ENCODE measurements at regions not wholly inside any gene's neighbourhood (a gene's known extent, or its start where the extent isn't known, plus 50 kb on each side); places are given as distances from the start of the nearest gene placed in this dataset.

DNA sequence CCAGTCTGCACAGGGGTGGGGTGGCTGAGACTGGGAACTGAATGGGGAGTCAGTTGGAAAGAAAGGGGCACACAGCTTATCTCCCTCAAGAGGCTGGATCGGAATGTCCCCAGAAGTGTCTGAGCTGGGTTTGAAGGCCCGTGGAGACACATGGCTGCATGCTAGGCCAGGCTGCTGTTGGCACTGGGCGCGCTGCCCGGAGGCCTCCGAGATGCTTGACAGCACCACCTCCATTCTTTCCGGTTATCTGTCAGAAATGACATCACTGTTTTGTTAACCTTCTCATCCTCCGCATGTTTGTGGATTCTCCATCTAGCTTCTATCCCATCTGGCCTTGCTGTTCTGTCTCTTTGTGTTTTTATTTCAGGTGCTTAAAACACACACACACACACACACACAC lies 85.5 kb downstream of the APIP start:
- H3K4me3 ChIP-seq (ENCODE audit: extremely low read depth in 1 of 4, insufficient read depth in 2 of 4, low read depth in 3 of 4, low read length in 4 of 4): no peak overlapping the region
- no peak overlapping the region for H3K18ac ChIP-seq (ENCODE audit: extremely low read depth, low read length)
- no peak overlapping the region for H2BK12ac ChIP-seq (ENCODE audit: low read depth, low read length)
- H3K23me2 ChIP-seq (ENCODE audit: low read depth, low read length): no peaks in the 10 kb centered on the region; the same call in 1 of the 2 replicates
- H3K4me1 ChIP-seq (replicated peaks in 1 of 4; ENCODE audit: control insufficient read depth in 3 of 4, insufficient read depth in 4 of 4, low read length in 3 of 4): peaks cover 0 to 3% (median 0%) of the 10 kb centered on the region in 4 experiments; a peak in 2 of 7 replicates
- no peak overlapping the region for H3K56ac ChIP-seq (replicated peaks; ENCODE audit: insufficient read length, low read depth, low read length)
- TF ChIP-seq CREB1 (IDR thresholded peaks at IDR 0.05) (no peak), CEBPB (IDR thresholded peaks at IDR 0.05; ENCODE audit: low read depth, low read length) (no peak), RNF2 (IDR thresholded peaks at IDR 0.05; ENCODE audit: borderline replicate concordance, low read depth, low read length, missing control alignments, poor library complexity, severe bottlenecking) (no peak), TAF7 (optimal IDR thresholded peaks at IDR 0.05; ENCODE audit: borderline replicate concordance, low read depth, low read length) (no peak), ATF3 (IDR thresholded peaks at IDR 0.05; ENCODE audit: insufficient read depth, low read depth, low read length) (no peak), ASH2L (IDR thresholded peaks at IDR 0.05; ENCODE audit: low read length) (no peak), RAD21 (IDR thresholded peaks at IDR 0.05 in 1 of 2, conservative IDR thresholded peaks at IDR 0.05 in 1 of 2; ENCODE audit: low read depth in 2 of 2, low read length in 2 of 2) (no peak), RBBP5 (IDR thresholded peaks at IDR 0.05; ENCODE audit: borderline replicate concordance, low read depth, low read length) (no peak), TBP (IDR thresholded peaks at IDR 0.05; ENCODE audit: low read depth, low read length) (no peak), TEAD4 (IDR thresholded peaks at IDR 0.05; ENCODE audit: low read depth, low read length) (no peak), HDAC6 (IDR thresholded peaks at IDR 0.05; ENCODE audit: low read depth, low read length) (no peak)
- H2BK5ac ChIP-seq (ENCODE audit: low read depth, low read length): no peak overlapping the region
- H2BK15ac ChIP-seq (ENCODE audit: low read length): no peak overlapping the region
- no peak overlapping the region for H4K8ac ChIP-seq (ENCODE audit: extremely low read depth, insufficient read depth, low read length)
- DNase-seq (ENCODE audit: low read depth in 1 of 2, low spot score in 2 of 2) (no peak), FAIRE-seq (no peak)
- H3K27ac ChIP-seq (ENCODE audit: low read depth, low read length): no peak overlapping the region
- no peak overlapping the region for H4K91ac ChIP-seq (replicated peaks; ENCODE audit: insufficient read length, low read length)
- POLR2A ChIA-PET (ENCODE audit: partially characterized antibody): no interaction called here
- no peaks in the 10 kb centered on the region for H3K36me3 ChIP-seq (ENCODE audit: control insufficient read depth in 2 of 4, insufficient read depth in 4 of 4, low read length in 3 of 4)
- CTCF ChIA-PET (ENCODE audit: partially characterized antibody): interaction anchor here (0.6 to 1.7 kb wide), 6 partner anchors 11 to 1678 kb away, joined by 3 to 4 read pairs (median 3); no protein-coding TSS in a partner anchor
- H3K9ac ChIP-seq (replicated peaks in 1 of 4; ENCODE audit: extremely low read depth in 1 of 4, low read depth in 3 of 4, low read length in 3 of 4): no peak overlapping the region
- no peaks in the 10 kb centered on the region for H4K20me1 ChIP-seq (replicated peaks in 1 of 2; ENCODE audit: control insufficient read depth in 1 of 2, insufficient read depth in 2 of 2, low read length in 2 of 2)
- H3K27me3 ChIP-seq (replicated peaks in 1 of 4; ENCODE audit: control insufficient read depth in 3 of 4, extremely low read depth in 1 of 4, insufficient read depth in 3 of 4, low read length in 3 of 4): no peaks in the 10 kb centered on the region
- no peak overlapping the region for H3K23ac ChIP-seq (ENCODE audit: insufficient read length)
- 0 out of 4 replicates have a peak, but pooled peaks cover 0 to 2% of the 10 kb centered on the region in 2 experiments for H3K9me3 ChIP-seq (ENCODE audit: insufficient read depth in 2 of 2, low read depth in 1 of 2, low read length in 1 of 2)
- H2BK120ac ChIP-seq (replicated peaks; ENCODE audit: low read depth, low read length): no peak overlapping the region
- no peaks in the 10 kb centered on the region for H3K79me1 ChIP-seq (ENCODE audit: low read depth, low read length)
- WGBS, 2 experiments (ENCODE audit: extremely low coverage in 1 of 2, insufficient coverage in 1 of 2, insufficient read length in 1 of 2, insufficient replicate concordance in 2 of 2, low coverage in 1 of 2, low lambda C conversion rate in 2 of 2, missing lambda C conversion rate in 1 of 2): 97% methylated on average over 8 of the region's 8 CpGs; no CpG with 5 or more reads in 1 of the 2 experiments
- H3K14ac ChIP-seq (ENCODE audit: insufficient read length): no peak overlapping the region
- H3K79me2 ChIP-seq (ENCODE audit: control insufficient read depth in 1 of 2, insufficient read depth in 2 of 2, low read length in 2 of 2): no peaks in the 10 kb centered on the region
- H4K5ac ChIP-seq (ENCODE audit: insufficient read length, low read depth, low read length): no peak overlapping the region
- H2AK5ac ChIP-seq (ENCODE audit: low read depth, low read length): no peak overlapping the region
- H2BK20ac ChIP-seq (ENCODE audit: low read length): no peak overlapping the region
- H3K4ac ChIP-seq (replicated peaks; ENCODE audit: insufficient read length, low read depth, low read length): no peak overlapping the region
- no peak overlapping the region for H2AFZ ChIP-seq (ENCODE audit: low read length)
- H3K4me2 ChIP-seq (ENCODE audit: insufficient read depth in 1 of 2, low read depth in 2 of 2, low read length in 2 of 2): no peak overlapping the region

Data from H1 (cell line).